Dermis blood vessel endothelial cell (primary cell): ENCODE measurements at regions not wholly inside any gene's neighbourhood (a gene's known extent, or its start where the extent isn't known, plus 50 kb on each side); places are given as distances from the start of the nearest gene placed in this dataset.
"Not testable (repeated sequence)": the region's sequence is repeated elsewhere in the genome, so short reads cannot be mapped to it uniquely, and the experiment has no call there.

Source experiments
- DNase-seq: peaks from one replicate; pipeline ENCODE4 v3.0.0; 2010

GRCh38 chr21:35840949-35841348 is 219.4 kb downstream of the SETD4 start:
- DNase-seq, result no peak

- DNase-seq, result peak; percentile 88
These were observed 220.0 kb downstream of the SETD4 start for GRCh38 chr21:35840197-35840799.

- no peak for DNase-seq
These were observed 221.2 kb downstream of the SETD4 start for GRCh38 chr21:35838987-35839763.

GRCh38 chr21:35838350-35838749 is 222.0 kb downstream of the SETD4 start:
- no peak for DNase-seq

GRCh38 chr21:35833991-35834390 is 226.3 kb downstream of the SETD4 start:
- DNase-seq, result no peak

GRCh38 chr21:35833388-35833787 is 226.9 kb downstream of the SETD4 start:
- no peak for DNase-seq

- DNase-seq, result no peak
These were observed 229.1 kb downstream of the SETD4 start for GRCh38 chr21:35831230-35831629.

GRCh38 chr21:35829067-35829466 is 231.3 kb downstream of the SETD4 start:
- no peak for DNase-seq

- DNase-seq, result no peak
These were observed 232.2 kb downstream of the SETD4 start for GRCh38 chr21:35828161-35828560.

GRCh38 chr21:35827004-35827403 is 233.3 kb downstream of the SETD4 start:
- DNase-seq, result no peak

GRCh38 chr21:35825370-35826353 is 234.7 kb downstream of the SETD4 start:
- no peak for DNase-seq

GRCh38 chr21:35824136-35824535 is 236.2 kb downstream of the SETD4 start:
- DNase-seq, result no peak

GRCh38 chr21:35819134-35819533 is 241.2 kb downstream of the SETD4 start:
- no peak for DNase-seq

- DNase-seq, result no peak
These were observed 241.7 kb downstream of the SETD4 start for GRCh38 chr21:35818597-35818996.

- peak; percentile 15 for DNase-seq
These were observed 245.3 kb downstream of the SETD4 start for GRCh38 chr21:35814858-35815619.

- DNase-seq, result no peak
These were observed 247.6 kb downstream of the SETD4 start for GRCh38 chr21:35812679-35813078.

GRCh38 chr21:35811191-35811806 is 249.0 kb downstream of the SETD4 start:
- DNase-seq, result no peak

- no peak for DNase-seq
These were observed 249.8 kb downstream of the SETD4 start for GRCh38 chr21:35810431-35810970.

- DNase-seq, result no peak
These were observed 258.9 kb downstream of the SETD4 start for GRCh38 chr21:35801391-35801790.

GRCh38 chr21:35800796-35801385 is 259.4 kb downstream of the SETD4 start:
- DNase-seq, result not testable (repeated sequence)

GRCh38 chr21:35796844-35797243 is 263.5 kb downstream of the SETD4 start:
- peak; percentile 19 for DNase-seq
